ENCODE measurements at regions not wholly inside any gene's neighbourhood (a gene's known extent, or its start where the extent isn't known, plus 50 kb on each side); places are given as distances from the start of the nearest gene placed in this dataset.
"Not testable (repeated sequence)": the region's sequence is repeated elsewhere in the genome, so short reads cannot be mapped to it uniquely, and the experiment has no call there.

DNA sequence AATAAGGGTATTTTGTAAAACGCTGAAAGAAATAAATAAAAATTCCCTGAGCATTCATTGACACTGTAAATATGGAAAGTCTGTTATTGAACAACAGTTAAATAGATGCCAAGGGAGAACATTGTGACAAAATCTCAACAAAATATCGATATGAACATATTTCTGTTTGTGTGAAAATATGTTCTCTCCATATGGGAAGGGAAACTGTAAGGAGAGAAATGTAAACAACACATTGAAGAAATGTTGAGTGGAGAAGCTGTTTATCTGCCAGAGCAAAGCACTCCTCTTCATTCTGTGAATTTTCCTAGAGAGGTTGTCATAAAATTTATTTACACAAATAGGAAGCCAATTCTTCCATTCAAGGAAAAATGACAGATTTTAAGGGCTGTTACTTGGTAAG, 57.1 kb upstream of the EOMES start:
- no peak for DNase-seq

DNA sequence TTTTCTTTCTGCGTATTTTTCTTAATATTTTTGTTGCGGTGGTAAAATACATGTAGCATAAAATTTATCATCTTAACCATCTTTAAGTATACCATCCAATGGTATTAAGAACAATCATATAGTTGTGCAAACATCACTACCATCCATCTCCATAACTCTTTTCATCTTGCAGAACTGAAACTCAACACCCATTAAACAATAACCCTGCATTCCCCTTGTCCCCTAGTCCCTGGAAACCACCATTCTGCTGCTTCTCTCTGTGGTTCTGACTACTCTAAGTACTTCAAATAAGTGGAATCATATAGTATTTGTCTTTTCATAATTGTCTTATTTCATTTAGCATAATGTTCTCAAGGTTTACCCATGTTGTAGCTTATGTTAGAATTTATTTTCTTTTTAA, 67.3 kb upstream of the EOMES start:
- no peak for DNase-seq

DNA sequence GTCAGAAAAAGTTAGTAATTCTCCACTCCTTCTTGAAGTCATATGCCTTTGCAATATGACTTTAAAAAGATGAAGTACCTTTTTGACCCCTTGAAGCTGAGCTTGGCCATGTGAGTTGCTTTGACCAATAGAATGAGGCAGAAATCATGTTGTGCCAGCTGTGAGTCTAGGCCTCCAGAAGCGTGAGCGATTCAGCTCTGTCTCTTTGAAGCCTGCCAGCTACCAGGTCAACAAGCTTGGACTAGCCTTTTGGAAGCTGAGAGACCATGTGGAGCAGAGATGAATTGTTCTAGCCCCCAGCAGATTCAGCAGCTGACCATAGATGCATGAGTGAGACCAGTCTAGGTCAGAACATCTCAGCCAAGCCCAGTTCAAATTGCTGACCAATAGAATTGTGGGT, 69.8 kb upstream of the EOMES start:
- no peak for DNase-seq

DNA sequence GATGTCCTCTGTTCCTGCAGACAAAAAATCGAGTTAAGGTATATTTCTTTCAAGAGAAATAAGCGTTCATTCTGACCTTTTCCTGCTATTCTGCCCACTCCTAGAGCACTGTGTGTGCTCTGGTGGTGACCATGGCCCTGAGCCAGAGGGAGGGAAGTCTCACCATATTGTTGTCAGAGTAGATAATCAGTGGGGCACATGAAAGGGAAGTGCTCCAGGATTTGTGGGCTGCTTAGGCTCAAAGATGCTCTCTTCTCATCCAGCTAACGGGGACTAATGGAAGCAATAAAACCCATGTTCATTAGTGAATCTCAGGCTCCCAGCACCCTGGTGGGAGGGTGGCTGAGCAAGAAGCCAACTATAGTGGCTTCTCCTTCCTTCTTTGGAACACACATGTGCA, 70.7 kb upstream of the EOMES start:
- DNase-seq: no peak

- no peak for DNase-seq
Observed at GRCh38 chr3:27794211-27794610, 72.1 kb upstream of the EOMES start.

DNA sequence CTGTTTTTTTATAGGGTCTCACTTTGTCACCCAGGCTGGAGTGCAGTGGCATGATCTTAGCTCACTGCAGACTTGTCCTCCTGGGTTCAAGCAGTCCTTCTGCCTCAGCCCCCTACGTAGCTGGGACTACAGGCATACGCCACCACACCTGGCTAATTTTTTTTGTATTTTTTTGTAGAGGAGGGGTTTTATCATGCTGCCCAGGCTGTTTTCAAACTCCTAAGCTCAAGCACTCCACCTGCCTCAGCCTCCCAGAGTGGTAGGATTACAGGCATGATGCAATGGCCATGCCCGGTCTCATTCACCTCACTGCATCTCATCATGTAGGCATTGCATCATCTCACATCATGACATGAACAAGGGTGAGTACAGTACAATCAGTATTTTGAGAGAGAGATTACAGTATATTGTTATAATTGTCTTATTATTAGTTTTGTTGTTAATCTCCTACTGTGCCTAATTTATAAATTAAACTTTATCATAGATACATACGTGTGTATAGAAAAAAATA, 74.3 kb upstream of the EOMES start:
- no peak for DNase-seq

DNA sequence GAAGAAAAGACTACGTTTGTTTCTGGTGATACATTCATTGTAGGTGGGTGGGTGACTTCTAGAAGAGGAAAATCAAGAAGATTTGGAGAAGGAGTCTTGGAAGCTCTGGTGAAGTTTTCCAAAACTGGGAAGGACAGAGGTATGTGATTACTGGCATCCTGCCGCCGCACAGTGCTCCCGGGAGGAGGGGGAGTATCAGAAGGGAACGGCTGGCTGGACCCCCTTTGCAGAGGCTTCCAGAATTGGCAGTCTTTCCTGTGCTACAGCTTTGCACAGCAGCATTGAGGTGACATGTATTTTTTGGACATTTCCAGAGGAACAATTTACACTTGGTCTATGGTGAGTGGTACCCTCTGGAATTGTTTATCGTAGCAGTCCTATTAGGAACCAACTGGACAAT, 75.7 kb upstream of the EOMES start:
- no peak for DNase-seq

DNA sequence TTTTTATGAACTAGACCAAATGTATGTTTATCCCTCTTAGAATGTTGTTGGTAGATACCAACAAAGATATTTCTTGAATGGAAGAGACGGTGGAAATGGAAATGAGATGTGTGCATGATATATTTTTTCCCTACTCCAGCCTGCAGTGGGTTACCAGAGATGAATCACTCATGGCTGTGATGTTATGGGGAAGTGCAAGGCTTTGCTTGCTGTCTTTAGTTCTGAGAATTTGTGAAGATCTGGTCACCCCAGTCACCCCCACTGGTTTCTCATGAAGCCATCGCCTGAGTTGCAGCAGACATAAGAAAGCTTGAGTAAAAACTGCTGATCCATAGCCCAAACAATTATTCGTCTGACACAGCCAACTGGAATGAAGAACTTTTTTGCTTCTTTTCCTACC, 78.1 kb upstream of the EOMES start:
- no peak for DNase-seq

DNA sequence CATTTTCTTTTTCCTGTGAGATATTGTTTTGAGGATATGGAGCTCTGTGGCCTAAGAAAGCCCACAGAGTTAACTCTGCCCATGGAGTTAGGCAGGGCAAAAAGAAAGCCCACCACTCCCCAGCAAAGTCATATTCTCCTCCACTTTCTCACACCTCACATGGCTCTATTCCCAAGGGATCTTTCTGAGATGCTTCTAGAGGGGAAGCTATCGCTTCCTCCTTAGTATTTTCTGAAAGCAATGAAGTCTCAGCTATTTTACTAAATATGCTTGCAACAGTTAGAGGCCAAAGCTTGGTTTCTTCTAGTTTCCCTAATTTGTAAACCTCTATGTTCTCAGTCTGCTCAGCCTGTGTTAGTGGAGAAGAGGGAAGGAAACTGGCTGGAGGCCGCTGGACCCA, 80.3 kb upstream of the EOMES start:
- DNase-seq: no peak

GRCh38 chr3:27802849-27803248, 80.7 kb upstream of the EOMES start:
- no peak for DNase-seq

DNA sequence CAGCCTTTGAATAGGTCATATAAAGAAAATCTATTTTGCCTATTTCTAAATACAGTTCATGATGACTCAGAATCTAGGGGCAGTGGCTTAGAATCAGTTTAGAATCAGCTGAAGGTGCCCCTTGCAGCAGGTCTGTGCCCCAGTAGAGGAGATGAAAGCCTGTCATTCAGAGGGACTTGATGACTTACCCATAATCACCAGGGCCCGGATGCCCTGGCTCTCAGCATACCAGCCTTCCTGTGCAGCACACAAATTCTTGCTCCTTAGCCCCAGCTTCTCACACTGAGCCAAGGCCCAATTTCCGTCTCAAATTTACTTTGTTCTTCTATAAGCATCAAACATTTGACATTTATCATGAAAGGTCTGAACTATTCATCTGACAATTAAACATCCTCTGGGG, 83.2 kb upstream of the EOMES start:
- no peak for DNase-seq

DNA sequence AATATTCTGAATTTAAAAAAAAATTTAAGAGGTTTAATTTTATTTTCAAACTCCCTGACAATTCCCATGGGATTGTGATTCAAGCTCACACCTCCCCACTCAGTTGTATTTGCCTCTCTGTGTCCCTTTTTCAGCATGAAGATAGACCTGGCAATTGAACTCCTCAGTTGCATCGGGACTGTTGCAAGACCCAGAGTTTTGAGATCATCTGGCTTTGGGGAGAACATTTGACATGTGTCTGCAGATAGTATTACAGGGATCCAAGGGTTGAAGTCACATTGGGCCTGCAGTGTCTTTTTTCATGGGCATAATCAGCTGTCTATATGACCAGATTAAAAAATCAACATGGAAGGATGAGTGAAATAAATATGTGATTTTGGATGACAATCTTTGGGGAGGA, 91.1 kb upstream of the EOMES start:
- no peak for DNase-seq

GRCh38 chr3:27821609-27822008, 99.5 kb upstream of the EOMES start:
- not testable (repeated sequence) for DNase-seq

- no peak for DNase-seq
Observed at GRCh38 chr3:27824312-27825200, 102.4 kb upstream of the EOMES start.

GRCh38 chr3:27826448-27826847, 104.3 kb upstream of the EOMES start:
- DNase-seq: no peak

GRCh38 chr3:27827041-27827440, 104.9 kb upstream of the EOMES start:
- DNase-seq: no peak

GRCh38 chr3:27840807-27841594, 118.9 kb upstream of the EOMES start:
- no peak for DNase-seq

- no peak for DNase-seq
Observed at GRCh38 chr3:27844052-27844675, 122.0 kb upstream of the EOMES start.

DNA sequence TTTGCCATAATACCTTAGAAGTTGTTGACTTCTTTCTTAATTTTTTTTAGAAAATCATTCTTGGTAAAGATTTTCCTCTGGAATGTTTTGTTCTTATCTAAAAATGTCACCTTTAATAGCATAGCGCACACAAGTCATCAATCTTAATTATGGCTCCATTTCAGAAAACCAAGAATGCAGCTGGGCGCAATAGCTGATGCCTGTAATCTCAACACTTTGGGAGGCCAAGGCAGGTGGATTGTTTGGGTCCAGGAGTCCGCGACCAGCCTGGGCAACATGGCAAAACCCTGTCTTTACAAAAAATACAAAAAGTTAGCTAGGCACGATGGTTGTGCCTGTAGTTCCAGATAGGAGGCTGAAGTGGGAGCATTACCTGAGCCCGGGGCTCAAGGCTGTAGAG, 125.6 kb upstream of the EOMES start:
- no peak for DNase-seq

DNA sequence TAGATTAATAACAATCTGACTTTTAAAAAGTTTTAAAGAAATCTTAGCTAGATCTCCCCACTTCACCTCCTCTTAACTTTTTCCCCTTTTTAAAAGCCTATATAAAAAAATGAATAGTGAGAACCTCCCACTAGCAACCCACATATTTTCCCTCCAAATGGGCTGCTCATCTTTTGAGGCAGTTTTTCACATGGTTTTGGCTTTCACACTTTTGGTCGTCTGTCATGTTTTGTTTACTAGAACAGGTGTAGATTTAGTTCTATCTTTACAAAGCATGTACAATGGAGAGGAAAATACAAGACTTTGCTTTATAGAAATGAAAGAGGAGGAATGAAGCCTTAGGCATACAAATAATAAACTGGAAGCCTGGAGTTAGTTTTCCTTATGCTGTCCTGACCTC, 126.7 kb upstream of the EOMES start:
- no peak for DNase-seq

GRCh38 chr3:27859821-27860220, 137.7 kb upstream of the EOMES start:
- DNase-seq: no peak

DNA sequence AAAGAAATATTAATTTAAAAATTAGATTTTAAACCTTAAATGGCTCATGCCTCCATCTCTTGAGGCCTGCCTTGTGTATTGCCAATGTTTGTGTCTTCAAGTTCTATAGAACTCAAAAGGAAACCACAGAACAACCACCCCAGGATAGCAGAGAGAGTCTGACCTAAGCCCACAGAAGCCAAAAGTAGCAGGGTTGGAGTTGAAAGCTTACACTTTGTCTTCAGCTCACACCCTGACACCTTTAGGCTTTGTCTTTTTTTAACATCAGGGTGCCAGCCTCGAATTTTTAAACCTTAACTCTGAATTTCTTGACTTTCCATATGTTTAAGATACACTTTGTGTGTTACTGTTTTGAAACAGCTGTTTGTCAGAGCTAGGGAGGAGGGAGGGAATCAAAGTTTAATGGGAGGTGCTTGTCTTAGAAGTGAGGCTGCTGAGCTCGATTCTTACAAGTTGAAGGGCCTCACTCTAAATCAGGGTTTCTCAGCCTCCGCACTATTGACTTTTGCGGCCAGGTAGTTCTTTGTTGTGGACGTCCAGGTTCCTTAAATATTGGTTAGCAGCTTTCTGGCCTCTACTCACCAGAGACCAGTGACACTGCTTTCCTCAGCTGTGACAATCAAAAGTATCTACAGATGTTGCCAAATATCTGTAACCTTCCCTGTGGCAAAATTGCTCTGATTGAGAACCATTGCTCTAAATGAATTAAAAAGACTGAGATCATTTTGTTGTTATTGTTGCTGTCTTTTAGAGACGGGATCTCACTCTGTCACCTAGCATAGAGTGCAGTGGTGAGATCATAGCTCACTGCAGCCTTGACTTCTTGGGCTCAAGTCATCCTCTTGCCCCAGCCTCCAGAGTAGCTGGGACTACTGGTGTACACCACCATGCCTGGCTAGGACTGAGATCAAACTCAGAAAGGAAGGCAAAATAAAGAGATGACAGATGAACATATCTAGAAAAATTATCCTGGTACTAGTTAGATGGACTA, 139.2 kb upstream of the EOMES start:
- DNase-seq: no peak
